Activated CD4-positive, alpha-beta T cell treated with anti-CD3 and anti-CD28 coated beads, Interleukin-2, amount 50 U/mL, for 4 hours (primary cell): ENCODE measurements at regions not wholly inside any gene's neighbourhood (a gene's known extent, or its start where the extent isn't known, plus 50 kb on each side); places are given as distances from the start of the nearest gene placed in this dataset.

Experiments used
- DNase-seq, 2 experiments: peaks; one replicate each; pipeline ENCODE4 v3.0.0-alpha.2; 2020

- no peak for DNase-seq
Observed at GRCh38 chr2:239537633-239538356, 137.0 kb upstream of the HDAC4 start.

GRCh38 chr2:239536186-239536585, 135.4 kb upstream of the HDAC4 start:
- no peak for DNase-seq

DNA sequence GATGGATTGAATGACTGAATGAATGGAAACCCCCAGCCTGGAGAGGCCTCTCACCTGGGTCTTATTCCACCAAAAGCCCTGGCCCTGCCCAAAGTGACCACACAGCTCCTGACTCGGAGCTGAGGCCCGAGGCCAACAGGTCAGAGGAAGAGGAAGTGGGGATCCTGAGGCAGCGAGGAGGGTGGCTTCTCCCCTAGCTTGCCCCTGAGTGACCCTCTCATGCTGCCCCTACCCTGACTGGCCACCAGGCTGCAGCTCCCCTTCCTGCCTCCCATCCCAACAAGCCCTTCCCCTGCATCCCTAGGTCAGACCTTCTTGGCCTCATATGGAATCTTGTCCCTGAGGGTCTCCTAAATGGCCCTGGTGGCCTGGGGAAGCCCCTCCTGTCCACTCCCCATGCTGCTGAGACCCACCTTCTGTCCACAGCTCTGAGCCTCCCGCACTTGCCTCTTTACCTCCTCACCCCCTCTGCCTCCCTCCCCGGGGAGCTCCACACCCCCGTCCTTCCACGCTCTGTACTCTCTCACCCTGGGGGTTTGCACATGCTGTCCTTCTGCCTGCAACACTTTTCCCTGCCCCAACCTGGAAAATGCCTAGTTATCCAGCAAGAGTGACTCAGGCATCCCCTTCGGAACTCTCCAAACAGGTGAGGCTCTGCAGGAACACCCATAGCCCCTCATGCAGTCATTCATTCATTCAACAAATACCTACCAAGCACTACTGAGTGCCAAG, 134.8 kb upstream of the HDAC4 start:
- DNase-seq = no peak

DNA sequence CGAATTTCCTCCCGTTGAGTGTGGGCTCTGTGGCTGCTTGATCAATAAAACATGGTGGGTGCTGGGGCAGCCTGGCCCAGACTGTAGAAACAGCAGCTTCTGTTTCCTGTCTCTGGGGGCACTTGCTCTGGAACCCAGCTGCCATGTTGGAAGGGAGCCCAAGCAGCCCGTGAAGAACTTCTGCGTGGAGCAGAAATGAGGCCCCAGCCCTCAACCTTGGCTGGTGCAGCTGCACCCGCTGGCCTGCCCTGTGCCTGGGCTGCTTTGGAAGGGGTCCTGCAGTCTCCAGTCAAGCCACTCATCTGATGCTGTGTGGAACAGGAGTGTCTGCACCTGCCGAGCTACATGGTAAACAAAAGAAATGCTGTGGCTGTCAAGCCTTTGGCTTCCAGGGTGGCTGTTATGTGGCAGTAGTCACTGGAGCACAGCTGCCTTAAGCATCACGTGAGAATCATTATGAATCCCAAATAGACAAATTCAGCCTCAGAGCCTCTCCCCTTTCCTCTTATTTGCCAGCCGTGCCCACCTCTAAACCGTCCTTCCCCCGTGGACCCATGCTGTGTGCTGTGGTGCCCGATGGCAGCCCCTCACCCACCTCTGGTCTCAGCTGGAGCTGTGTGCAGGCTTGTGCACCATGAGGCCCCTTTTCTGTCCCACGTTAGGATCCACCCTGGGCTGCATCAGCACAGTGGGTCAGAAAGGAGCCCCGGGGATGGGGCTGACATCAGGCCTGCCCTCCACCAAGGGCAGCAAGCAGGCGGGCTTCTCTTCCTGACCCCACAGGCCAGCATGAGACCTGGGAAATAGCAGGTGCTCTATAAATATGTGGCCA, 134.0 kb upstream of the HDAC4 start:
- no peak for DNase-seq

DNA sequence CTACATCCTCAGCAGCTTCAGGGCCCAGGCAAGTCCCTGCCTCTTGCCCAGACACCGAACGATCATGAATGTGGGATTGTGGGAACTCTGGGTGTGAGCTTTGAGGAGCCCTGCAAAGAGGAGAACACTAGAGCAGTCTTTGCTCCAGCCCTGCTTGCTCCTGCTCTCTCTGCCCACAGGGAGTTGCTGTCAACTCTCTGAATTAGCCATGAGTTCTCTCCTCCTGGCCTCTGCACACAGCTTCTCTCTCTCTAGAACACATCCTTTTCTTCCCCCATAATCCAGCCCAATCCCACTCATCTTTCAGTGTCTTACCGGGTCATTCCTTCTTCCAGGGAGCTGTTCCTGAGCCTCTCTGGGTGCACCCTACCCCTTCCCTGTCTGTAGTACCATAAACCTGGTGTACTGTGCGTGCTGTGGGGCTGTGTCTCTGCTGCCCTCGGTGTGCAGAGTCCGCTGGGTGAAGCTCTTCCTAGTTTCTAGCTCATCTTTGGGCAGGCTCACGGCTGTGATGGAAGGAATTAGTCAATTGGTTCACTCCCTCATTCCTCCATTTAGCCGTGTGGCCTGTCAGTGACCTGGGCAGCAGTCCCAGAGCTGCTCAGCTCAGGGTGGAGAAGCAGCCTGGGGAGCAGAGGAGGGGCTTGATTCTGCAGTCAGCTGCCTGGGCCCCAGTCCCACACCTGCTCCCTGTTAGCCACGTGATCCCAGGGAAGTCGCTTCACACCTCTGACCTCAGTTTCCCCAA, 132.9 kb upstream of the HDAC4 start:
- DNase-seq = no peak

- no peak for DNase-seq
Observed at GRCh38 chr2:239532859-239533258, 132.0 kb upstream of the HDAC4 start.

DNA sequence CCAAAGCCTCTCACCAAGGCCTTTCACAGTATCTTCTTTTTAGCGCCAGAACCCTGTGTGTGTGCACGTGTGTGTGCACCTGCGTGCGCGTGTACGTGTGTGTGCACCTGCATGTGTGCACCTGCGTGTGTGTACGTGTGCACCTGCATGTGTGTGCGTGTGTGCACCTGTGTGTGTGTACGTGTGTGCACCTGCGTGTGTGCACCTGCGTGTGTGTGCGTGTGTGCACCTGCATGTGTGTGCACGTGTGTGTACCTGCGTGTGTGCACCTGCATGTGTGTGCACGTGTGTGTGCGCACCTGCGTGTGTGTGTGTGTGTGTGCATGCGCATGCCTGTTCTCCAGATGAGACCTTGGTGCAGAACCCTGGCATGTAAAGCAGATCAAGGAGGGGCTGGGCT, 131.4 kb upstream of the HDAC4 start:
- DNase-seq = no peak

DNA sequence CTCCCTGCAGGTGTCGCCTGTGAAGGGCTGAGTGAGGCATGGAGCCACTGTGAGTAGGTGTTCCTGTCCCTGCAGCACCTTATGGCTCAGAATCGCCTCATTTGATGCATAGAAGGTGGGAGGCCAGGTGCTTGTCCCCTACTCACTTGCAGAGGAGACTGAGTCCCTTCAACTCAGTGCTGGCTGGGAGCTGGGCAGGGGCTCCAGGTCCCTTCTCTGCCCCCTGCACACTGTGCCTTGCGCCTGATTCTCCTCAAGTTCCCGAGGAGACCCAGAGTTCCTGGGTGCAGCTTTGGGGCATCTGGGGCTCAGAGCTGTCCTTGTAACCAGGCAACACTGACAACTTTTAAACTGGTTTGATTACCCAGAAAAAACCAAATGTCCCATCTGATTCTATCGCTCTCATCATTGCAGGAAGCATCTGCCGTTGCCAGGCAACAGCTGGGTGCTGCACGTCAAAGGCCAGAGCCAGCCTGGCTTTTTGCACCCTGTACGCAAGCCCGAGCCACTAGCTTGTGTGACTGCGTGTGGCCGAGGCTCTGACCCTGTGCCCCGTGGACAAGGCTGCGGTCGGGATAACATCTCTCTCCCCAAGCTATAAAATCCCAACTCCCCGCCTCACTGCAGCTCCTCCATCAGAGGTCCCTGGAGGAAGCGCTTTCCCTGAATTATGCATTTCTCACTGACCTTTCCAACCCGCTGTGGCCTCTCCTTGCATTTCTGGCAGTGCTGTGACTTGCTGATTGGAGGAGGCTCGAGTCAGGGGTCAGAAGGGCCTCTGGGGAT, 130.8 kb upstream of the HDAC4 start:
- no peak for DNase-seq

DNA sequence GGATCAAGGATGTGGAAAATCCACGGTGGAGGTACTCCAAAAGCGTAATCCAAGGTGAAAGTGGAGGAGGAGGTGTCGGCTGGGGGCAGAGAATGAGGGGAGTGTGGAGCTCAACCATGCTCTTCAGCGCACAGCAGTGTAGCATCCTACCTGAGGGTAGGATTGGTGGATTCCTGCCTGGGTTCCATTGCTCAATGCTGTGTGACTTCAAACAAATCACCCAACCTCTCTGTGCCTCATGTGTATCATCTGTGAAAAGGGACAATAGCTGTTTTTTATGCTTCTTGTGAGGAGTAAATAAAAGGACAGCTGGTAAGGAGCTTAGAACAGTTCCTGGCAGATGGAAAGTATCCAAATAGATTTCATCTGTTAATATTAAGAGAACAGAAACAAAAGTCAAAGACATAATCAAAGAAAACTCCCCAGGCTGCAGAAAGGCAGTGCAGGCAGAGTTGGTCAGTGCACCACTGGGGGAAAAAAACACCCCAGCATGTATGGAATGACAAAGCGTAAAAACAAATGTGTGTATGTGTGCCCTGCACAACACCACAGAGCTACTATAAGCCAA, 130.0 kb upstream of the HDAC4 start:
- no peak for DNase-seq

DNA sequence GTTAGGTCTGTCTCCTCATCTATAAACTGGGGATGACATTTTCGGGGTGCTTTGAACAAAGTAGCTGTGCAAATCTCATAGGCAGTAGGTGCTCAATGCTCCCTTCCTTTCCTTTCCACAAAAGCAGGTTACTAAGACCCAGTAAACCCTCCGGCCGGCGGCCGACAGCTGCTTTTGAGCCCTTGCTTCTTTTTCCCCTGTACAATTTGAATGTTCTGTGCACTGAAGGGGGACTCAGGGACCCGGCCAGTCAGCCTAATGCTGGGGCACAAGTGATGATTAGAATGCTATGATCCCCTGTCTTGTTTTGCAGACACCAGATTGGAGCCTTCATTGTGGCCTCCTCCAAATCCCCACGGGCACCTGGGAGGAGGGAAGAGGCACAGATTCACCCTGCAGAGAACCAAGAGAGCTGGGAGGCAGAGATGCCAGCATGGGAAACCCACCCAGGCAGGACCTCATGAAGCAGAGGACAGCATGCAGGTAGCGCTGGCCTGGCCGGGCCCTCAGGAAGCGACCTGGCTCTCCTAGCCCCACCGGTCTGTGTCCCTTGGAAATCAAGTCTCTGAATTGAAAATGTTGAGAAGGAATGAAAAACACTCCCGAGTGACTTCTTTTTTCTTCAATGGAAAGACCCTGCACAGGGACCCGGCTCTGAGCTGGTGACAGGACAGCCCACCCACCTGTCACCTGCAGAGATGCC, 128.6 kb upstream of the HDAC4 start:
- no peak for DNase-seq

- no peak for DNase-seq
Observed at GRCh38 chr2:239528883-239529282, 128.1 kb upstream of the HDAC4 start.

GRCh38 chr2:239528146-239528545, 127.3 kb upstream of the HDAC4 start:
- DNase-seq = no peak

- no peak for DNase-seq
Observed at GRCh38 chr2:239526666-239527415, 126.0 kb upstream of the HDAC4 start.

DNA sequence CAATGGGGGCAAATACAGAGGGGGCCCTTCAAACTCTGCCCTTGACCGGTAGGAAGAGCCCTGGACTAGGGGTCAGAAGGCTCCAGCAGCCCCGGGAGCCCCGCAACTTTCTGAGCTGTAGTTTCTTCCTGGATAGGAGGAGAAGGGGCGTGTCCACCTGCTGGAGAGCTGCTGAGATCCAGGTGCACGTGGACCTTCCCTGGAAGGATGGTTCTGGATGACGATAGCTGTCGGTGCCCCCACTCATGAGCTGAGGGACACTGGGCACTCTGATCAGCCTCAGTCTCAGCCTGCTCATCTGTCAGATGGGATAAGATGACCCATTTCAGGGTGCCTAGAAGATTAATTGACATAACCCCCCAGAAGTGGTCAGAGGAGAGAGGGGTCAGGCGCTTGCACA, 125.2 kb upstream of the HDAC4 start:
- no peak for DNase-seq

DNA sequence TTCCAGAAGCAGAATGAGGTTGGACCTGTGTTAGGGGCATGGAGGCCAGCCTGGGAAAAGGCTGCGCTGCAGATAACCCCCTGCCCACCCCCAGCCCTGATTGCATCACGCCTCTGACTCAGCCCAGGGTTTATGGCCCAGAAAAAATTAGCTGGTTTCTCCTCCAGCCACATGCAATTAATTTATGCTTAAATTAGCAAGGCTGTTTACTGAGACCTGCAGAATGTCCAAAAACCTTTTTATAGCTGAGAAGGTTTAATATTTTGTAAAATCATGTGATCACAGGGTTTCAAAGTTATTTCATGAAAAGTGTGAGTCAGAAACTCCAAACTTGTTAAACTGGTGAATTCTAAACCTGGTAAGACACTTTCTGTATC, 123.1 kb upstream of the HDAC4 start:
- DNase-seq = no peak

GRCh38 chr2:239523147-239523953, 122.5 kb upstream of the HDAC4 start:
- DNase-seq = no peak

DNA sequence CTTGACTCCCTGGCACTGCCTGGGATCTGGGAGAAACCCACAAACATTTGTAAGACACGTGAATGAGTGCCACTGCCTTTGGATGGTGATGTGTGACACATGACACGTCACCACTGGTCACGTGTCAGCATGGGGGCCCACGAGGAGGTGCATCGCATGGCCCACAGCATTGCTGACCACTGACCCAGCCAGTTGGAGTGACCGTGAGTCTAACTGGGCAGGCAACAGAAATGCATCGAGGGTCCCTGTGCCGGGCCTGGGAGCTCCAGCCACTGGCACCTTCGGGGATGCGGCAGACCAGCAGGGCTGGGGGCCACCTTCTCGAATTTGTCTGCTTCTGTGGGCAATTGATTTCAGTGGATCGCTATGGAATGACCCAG, 121.9 kb upstream of the HDAC4 start:
- DNase-seq = no peak

DNA sequence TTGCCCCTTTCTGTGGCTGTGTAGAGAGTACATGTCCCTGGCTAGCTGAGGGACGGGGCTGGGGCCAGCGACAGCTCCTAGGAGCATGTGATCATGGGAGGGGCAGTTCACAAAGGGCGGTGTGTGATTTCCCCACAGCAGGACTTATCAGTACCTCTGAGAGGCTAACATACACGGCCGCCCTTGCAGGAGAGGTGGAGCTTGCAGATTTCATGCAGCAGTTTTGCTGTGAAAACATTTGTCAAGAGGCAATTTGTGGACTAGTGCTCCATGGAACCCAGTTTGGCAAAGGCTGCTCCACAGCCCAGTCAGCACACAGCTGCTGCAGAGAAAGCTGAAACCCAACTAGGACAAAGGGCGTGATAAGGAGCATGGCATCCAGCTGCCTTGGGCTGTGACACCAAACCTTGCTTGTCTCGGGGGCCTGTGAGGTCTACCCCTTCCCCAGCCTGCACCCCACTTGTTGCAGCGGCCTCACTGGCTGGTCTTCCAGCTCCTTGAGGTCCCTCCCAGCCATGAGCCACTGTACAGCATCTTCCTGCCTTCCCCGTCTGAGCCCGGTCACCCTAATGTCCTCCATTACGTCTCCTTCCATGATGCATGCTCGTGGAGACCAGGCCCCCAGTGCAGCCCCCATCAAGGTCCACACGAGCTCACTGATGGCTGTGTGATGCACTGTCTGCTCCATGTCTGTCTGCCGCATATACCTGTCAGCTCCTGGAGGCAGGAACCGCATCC, 121.4 kb upstream of the HDAC4 start:
- DNase-seq = no peak

DNA sequence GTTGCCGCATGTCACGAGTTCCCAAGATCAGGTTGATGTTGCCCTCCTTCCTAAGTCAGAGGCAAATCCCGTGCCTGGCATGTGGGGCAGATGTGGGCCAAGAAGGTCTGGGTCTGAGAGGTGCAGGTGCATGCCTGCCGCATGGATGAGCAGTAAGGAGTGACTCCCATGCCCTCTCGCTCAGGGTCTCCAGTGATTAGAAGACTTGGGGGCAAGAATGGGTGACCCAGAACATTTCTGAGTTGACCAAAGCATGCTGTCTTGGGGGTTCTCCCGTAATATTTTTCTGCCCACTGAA, 120.6 kb upstream of the HDAC4 start:
- no peak for DNase-seq
